T-helper 2 cell (primary cell): ENCODE measurements at regions not wholly inside any gene's neighbourhood (a gene's known extent, or its start where the extent isn't known, plus 50 kb on each side); places are given as distances from the start of the nearest gene placed in this dataset.
"Not testable (repeated sequence)": the region's sequence is repeated elsewhere in the genome, so short reads cannot be mapped to it uniquely, and the experiment has no call there.

Source experiments
- DNase-seq, 5 experiments: peaks; one replicate each; pipeline versions ENCODE4 v3.0.0 to v3.0.0-alpha.2; 2012 to 2022

DNA sequence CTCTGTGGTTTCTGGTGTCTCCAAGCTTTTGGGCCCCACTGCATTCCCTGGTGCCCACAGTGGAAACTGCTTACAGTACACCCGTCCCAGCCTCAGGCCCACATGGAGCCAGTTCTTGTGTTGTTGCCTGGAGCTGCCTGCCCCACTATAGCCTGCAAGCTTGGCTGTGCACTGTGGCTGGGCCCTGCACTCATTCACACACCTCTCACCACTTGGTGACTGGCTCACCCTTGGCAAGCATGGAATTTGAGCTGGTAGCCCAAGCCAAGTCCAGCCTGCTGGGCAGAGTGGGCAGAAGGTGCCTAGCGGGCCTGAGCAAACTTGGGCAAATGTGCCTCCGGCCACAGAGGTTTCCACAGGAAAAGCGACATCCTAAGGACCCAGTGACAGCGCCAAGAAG is 472.3 kb downstream of the MMUT start:
- DNase-seq: no peak

DNA sequence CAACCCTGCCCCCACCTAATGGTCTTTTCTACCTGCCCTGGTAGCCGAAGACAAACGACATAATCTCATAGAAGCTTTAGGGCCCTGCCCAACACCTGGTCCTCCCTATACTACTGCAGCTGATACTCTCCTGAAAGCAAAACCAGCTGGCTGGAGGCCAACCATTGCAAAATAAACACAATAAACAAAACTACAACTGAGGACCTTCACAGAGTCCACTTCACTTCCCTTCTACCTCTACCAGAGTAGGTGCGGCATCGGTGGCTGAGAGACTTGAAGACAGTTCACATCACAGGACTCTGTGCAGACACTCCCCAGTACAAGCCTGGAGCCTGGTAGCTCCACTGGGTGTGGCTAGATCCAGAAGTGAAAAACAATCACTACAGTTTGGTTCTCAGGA is 476.2 kb downstream of the MMUT start:
- no peak for DNase-seq

DNA sequence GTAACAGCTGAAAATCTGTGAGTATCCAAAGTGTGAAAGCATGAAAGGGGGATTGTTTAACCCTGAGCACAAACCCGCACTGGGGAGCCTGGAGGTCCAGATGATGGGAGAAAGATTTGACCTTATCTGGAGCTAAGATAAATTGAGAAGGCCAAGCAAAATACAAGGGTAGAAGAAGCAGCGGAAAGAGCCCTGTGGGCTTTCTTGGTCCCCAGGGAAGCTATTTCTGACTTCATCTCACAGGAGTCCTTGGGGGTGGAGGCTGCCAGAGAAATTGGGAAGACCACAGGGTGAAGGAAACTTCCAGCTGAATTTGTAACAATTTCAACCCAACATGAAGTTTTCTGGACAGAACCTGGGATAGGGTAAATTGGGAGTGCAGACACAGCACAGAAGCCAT is 476.9 kb downstream of the MMUT start:
- DNase-seq: no peak

DNA sequence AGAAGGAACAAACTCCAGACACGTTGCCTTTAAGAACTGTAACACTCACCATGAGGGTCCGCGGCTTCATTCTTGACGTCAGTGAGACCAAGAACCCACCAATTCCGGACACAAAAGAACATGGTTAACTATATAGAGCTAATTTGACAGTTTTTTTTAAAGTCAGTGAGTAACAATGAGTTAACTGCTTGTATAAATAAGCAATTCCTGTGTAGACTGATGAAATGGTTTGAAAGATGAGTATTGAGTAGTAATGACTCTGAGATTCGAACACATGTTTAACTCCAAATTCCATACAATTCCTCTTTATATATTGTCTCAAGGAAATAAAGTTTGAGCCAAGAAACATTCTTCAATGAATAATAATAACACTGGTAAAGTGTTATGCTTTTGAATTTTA is 478.0 kb downstream of the MMUT start:
- no peak for DNase-seq

DNA sequence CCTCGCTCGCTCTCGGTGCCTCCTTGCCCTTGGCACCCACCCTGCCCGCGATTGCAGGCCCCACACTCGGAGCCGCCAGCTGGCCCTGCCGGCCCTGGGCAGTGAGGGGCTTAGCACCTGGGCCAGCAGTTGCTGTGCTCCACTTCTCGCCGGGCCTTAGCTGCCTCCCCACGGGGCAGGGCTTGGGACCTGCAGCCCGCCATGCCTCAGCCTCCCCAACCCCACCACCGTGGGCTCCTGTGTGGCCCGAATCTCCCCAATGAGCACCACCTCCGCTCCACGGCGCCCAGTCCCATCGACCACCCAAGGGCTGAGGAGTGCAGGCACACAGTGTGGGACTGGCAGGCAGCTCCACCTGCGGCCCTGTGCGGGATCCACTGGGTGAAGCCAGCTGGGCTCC is 479.1 kb downstream of the MMUT start:
- DNase-seq: not testable (repeated sequence)

DNA sequence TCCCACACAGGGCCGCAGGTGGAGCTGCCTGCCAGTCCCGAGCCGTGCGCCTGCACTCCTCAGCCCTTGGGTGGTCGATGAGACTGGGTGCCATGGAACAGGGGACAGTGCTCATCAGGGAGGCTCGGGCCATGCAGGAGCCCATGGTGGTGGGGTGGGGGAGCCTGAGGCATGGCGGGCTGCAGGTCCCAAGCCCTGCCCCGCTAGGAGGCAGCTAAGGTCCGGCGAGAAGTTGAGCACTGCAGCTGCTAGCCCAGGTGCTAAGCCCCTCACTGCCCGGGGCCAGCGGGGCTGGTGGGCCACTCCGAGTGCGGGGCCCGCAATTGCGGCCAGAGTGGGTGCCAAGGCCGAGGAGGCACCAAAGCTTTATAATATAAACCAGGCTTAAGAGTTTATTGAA is 479.7 kb downstream of the MMUT start:
- DNase-seq: no peak

DNA sequence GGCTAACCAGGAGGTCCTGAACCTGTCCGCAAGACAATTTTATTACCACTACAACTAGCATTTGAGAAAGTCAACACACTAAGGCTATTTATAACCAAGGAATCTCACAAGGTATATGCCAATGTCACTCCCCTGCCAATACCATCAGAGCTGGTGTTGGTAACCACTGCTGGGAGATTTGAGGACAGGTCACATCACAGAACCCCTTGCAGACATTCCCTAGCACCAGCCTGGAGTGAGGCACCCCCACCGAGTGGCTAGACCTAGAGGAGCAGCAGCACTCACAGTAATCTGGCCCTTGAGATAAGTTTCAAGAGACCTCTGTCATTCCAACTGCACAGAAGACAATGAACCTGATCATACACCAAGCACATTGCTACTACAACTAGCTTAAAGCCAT is 483.2 kb downstream of the MMUT start:
- no peak for DNase-seq

DNA sequence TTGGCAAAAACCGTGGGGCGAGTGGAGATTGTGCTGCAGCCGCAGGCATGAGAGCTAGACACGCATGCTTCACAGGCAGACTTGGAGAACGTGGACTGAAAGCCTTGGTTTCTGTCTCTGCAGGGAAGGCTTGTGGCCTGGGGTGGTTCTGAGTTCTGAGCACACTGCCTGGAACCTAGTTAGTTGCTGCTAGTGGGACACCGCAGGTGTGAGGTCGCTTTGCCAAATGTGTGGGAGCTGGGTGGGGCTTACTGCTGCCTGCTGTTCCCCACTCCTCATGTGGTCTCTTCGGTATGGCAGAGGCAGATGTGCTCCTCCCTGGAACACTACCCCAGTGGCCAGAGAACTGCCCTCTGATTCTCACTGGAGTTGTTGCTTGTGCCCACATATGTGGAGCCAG is 484.0 kb downstream of the MMUT start:
- no peak for DNase-seq

DNA sequence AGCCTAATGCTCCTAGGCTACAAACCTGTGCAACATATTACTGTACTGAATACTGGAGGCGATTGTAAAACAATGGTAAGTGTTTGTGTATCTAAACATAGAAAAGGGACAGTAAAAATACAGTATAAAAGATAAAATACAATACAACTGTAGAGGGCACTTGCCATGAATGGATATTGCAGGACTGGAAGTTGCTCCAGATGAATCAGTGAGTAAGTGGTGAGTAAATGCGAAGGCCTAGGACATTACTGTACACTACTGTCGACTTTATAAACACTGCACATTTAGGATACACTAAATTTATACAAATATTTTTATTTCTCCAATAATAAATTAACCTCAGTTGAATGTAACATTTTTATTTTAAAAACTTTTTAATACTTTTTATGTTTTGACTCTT is 485.0 kb downstream of the MMUT start:
- no peak for DNase-seq

DNA sequence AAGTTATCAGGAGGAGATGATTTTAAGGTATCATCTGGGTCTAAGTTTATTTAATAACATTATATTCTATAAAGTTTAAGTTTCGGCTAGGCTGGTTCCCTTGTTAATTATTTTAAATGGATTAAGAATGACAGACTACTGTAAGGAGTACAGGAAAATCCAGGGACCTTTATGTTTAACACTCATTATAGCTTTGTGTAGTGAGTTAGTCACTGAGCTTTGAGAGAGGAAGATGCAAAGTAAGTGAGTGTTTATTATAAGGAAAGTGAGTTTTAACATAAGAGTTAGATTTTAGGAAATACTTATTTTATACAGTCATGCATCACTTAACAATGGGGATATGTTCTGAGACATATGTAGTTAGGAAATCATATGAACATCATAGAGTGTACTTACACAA is 485.5 kb downstream of the MMUT start:
- DNase-seq: no peak

DNA sequence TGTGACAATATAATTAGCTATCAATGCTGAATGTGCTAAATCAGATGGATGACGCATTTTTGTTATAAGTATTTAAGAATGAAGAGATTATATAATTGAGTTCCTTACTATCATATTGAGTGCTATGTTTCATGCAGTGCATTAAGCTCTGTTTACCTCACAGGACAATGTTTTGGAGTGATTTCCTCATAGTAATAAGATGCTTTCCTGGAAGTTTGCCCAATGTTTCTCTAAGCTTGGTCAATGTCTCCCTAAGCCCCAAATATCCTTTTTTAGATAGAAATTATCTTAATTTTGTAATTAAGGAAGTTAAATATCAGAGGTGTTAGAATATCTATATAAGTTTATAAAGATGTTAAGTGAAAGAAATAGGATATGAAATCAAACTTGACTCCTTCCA is 489.6 kb downstream of the MMUT start:
- no peak for DNase-seq

DNA sequence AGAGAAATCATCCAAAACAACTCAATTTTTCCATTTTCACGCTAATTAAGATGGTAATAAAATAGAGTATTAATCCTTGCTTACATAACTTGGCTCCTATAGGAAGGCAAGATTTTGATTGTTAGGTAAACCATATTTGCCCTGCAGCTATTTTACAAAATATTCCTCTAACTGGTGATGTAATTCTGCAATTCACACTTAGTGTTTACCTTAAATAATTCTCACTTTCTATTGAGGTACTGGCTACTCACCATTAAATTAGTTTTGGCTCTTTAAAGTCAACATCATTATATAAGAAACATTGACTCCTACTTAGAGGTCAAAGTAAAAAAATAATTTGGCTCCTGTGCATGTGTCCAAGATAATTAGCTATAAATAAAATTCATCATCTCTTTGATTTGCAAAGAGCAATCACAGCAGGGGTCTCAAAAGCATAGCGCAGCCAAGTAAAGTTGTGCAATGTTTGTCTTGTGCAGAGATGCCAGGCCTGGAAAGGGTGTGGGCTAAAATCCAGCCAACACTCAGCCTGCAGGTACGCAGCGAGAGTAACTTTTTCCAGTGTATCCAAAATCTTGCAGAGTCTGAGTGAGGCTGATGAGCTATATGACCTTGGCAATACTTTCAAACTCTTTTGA is 501.2 kb downstream of the MMUT start:
- no peak for DNase-seq

DNA sequence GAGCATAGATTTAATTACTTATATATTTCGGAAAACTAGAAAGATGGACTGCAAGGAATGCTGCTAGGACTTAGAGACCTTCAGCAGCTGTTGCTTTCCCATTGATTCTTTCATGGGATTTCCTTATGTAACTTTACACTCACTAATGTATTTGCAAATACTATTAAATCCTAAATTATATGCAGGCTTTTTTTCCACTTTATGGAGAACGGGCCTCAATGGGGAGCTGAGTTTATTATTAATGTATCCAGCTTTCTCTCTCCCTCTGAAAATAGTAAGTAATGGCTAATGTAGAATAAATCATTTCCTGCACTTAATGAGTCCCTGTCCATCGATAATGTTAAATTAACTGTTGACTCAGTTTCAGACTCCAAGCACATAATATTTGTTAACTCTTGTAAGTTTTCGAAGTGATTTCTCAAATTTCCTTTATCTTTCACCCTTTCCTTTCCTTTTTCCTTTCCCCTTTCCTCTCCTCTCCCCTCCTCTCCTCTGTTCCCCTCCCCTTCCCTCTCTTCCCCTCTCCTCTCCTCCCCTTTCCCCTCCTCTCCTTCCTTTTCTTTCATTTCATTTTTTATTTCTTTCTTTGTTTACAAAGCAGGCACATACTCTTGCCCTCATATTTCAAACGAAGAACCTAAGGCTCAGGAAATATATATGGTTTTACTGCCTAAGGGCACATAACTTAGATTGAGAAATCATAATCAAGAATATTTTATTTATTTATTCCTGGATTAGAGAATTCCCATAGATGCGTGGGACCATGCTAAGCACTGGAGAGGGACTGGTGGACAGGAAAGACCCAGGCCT is 503.6 kb downstream of the MMUT start:
- no peak for DNase-seq

DNA sequence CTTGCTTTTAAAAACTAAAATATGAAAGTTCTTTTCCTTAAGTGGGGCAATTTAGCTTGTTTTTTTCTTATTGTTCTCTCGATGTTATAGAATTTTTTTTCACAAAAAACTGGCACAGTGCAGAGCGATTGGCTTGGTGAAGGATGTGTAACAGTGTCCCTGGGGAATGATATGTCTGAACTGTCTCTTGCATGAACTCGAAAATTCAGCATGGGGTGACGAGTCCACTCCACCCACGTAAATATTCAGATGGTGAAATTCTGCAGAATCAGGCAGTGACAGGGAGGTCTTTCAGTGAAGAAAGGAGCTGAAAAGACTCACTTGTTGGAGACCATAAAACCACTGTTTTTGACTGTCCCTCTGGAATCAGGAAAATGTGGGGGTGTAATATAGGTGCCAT is 505.3 kb downstream of the MMUT start:
- DNase-seq: no peak

DNA sequence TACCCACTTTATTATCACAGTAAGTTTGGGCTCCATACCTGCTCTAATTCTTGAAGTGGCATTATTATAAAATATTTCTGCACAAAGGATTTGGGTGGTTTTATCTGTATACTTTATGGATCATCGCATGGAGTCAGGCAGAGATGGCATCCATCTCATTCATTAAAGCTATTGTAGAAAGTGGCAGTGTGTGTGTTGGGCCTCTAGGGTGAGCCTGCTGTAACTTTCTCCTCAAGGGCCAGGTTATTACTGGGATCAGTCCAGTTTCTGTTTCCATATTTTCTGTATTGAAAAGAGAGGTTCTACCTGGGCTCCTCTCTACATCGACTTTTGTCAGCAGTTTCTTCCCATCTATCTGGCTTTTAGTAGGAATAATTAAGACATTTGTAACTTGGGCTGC is 511.1 kb downstream of the MMUT start:
- no peak for DNase-seq

DNA sequence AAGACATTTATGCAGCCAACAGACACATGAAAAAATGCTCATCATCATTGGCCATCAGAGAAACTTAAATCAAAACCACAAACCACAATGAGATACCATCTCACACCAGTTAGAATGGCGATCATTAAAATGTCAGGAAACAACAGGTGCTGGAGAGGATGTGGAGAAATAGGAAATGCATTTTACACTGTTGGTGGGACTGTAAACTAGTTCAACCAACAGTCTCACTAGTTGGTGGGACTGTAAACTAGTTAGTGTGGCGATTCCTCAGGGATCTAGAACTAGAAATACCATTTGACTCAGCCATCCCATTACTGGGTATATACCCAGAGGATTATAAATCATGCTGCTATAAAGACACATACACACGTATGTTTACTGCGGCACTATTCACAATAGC is 518.8 kb downstream of the MMUT start:
- peak in 1 of 5 experiments; percentile 22 for DNase-seq

DNA sequence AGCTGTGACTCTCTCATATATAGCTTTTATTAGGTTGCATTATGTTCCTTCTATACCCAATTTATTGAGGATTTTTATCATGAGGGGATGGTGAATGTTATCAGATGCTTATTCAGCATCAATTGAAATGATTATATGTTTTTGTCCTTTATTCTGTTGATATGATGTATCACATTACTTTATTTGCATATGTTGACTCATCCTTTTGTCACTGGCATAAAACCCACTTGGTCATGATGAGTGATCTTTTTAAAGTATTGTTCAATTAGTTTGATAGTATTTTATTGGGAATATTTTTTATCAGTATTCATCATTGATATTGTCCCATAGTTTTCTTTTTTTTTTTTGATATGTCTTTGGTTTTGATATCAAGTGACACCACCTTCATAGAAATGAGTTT is 529.9 kb downstream of the MMUT start:
- no peak for DNase-seq

DNA sequence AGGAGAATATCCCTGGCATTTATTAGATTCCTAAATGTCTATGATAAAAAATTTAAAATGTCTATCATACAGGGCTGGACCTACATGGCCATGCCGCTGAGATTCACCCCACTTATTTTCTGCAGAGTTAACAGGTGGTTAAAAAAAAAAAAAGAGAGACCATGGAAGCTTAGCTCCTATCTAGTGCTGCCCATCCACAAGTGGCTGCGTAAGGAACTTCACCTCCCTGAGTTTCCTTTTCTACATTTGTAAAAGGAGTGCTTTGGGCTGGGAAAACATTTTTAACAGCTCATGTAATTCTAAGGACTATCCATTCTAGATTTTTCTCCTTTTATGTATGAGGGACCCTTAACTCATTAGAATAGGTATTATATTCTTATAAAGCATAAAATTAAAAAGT is 534.1 kb downstream of the MMUT start:
- DNase-seq: no peak

DNA sequence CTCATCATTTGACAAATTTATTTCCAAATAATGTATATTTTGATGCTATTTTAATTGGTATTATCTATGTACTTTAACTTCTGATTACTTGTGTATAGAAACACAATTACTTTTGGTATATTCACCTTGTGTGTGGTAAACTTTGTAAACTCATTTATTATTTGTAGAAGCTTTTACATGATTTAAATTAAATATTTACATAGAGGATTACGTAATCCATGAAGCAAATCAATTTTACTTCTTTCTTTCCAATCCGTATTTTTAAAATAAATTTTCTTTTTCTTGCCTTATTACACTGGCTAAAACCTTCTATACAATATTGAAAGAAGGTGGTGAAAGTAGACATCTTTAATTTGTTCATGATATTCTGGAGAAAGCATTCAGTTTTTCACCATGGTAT is 540.2 kb downstream of the MMUT start:
- no peak for DNase-seq

DNA sequence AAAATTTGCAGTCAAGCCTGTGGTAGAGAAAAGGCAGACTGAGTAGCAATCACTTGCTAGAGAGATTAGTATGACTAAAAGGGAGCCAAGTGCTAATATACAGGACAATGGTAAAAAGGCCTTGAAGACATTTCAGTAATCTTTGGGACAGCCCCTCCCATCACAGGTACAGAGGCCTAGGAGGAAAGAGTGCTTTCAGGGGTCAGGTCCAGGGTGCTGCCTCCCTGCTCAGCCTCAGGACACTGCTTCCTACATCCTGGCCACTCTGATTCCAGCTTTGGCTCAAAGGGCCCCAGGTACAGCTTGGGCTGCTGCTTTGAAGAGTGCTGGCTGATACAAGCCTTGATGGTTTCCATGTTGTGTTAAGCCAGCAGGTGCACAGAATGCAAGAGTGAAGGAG is 543.5 kb downstream of the MMUT start:
- no peak for DNase-seq

DNA sequence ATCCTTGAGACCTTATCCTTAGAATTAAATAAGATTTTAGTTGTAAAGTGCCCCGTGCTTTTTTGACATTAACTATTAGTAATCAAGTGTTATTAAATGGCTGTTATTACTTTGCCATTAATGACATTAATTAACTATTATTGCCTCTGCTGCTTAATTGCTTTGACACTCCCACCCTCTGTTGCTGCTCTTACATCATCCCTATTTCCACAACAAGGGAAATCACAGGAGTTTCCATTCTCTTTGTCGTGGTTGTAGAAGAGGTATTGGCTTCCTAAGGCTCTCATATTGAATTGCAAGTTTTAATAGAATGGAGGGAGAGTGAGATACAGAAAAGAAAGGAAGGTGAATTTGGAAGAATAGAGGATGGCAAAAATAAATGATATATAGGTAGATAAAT is 545.8 kb downstream of the MMUT start:
- DNase-seq: no peak

DNA sequence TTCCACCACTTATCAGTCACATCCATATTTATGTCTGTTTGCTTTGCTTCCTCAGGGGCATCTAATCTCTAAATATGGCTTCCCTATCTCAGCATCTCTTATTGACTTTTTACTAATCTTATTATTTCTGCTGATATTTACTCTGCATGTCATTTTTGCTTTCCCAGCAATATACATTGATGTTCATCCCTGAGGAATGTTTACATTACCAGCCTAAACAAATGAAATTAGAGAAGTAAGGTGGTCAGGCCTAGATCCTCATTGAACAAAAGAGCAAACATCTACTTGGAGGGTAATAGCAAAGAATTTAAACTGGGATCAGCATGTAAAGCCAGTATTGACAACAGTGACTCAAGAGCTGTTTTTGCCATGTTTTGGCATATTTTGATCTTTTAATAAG is 546.4 kb downstream of the MMUT start:
- no peak for DNase-seq

DNA sequence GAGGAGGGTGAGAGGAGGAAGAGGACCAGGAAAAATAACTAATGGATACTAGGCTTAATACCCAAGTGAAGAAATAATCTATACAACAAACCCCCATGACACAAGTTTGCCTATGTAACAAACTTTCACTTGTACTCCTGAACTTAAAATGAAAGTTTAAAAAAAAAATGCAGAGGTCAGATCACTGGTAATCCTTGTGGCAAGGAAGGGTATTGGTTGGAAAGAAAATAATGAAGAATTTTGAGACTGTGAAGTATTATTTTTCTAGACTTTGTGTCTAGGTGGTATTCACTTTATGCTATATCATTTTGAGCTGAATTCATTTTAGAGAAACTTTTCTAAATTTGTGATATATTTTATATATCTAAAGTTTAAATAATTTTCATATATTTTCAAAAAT is 547.5 kb downstream of the MMUT start:
- no peak for DNase-seq

DNA sequence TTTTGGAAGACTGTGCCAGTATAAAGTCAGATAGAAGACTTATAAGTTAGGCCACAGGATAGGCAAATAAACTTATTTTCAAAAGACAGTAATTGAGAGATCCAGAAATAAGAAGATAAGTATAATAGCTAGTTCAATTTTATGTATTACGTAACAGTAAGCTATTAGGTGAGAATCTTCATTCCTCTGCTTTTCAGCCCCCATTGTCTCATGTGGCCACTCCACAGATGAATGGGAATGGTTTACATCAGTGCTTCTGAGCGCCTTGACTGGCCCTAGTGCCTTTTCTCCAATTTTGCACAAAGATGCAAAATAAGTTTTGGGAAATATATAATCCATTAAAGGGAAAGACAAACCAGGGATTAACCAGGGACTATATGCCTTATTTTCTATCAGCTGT is 550.5 kb downstream of the MMUT start:
- no peak for DNase-seq

DNA sequence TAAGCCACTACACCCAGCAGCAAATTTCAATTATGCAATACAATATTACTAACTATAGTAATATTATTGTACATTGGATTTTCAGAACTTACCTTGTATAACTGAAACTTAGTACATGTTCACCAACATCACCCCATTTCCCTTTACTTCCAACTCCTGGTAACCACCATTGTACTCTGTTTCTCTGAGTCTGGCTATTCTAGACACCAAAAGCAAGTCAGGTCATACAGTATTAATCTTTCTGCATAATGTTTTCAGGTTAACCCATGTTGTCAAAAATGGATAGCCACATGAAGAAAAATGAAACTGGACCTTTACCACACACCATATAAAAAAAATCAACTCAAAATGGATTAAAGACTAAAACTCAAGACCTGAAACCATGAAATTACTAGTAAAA is 558.2 kb downstream of the MMUT start:
- peak in 1 of 5 experiments; percentile 31 for DNase-seq
